A549 (cell line): ENCODE measurements at regions not wholly inside any gene's neighbourhood (a gene's known extent, or its start where the extent isn't known, plus 50 kb on each side); places are given as distances from the start of the nearest gene placed in this dataset.

Experiments used
- BHLHE40 ChIP-seq: IDR thresholded peaks from 2 replicates; pipeline ENCODE4 v1.6.1; 2012; ENCODE audit warnings: low read depth, low read length, inconsistent platforms
- EHF ChIP-seq: fragments of 250-450 bp; sonication (Bioruptor Pico); IDR thresholded peaks from 2 replicates; pipeline ENCODE4 v1.5.0; 2020; ENCODE audit warnings: mild to moderate bottlenecking
- EP300 ChIP-seq, 2 experiments: fragments of >200 bp; sonication (Bioruptor Twin); formaldehyde crosslinking; IDR thresholded peaks; 2 replicates in 1 of 2; 3 replicates in 1 of 2; pipeline ENCODE4 v1.6.1; 2016 to 2017
- HMGXB4 ChIP-seq: fragments of 250-450 bp; sonication (Bioruptor Pico); IDR thresholded peaks from 2 replicates; pipeline ENCODE4 v1.5.0; 2021; ENCODE audit warnings: mild to moderate bottlenecking, moderate library complexity, borderline replicate concordance
- HOXA7 ChIP-seq: fragments of 250-450 bp; sonication (Bioruptor Pico); IDR thresholded peaks from 2 replicates; pipeline ENCODE4 v1.5.0; 2020; ENCODE audit warnings: mild to moderate bottlenecking, moderate library complexity
- JUN ChIP-seq, 2 experiments: fragments of >200 bp; sonication (Bioruptor Twin); formaldehyde crosslinking; IDR thresholded peaks; 2 replicates in 1 of 2; 3 replicates in 1 of 2; pipeline ENCODE4 v1.6.1; 2016 to 2017
- NFE2L2 ChIP-seq: fragments of 150-350 bp; conservative IDR thresholded peaks from 2 replicates; pipeline ENCODE4 v1.6.1; 2014; ENCODE audit warnings: low read length
- NPAS2 ChIP-seq: fragments of 250-450 bp; sonication (Bioruptor Pico); IDR thresholded peaks from 2 replicates; pipeline ENCODE4 v1.8.0; 2022; ENCODE audit warnings: mild to moderate bottlenecking, moderate library complexity, borderline replicate concordance
- POLR2A ChIP-seq: IDR thresholded peaks from 2 replicates; pipeline ENCODE4 v1.6.1; 2012; ENCODE audit warnings: mild to moderate bottlenecking, low read length
- TF ChIP-seq, protein P1 (sequence below): fragments of >200 bp; sonication (Bioruptor Twin); formaldehyde crosslinking; IDR thresholded peaks from 3 replicates; pipeline ENCODE4 v1.5.1; 2016
- TF ChIP-seq, protein P2 (sequence below): IDR thresholded peaks from 2 replicates; pipeline ENCODE4 v1.6.1; 2012
- TF ChIP-seq, protein P3 (sequence below): fragments of 200-600 bp; sonication (generic); IDR thresholded peaks from 2 replicates; pipeline ENCODE4 v1.6.1; 2016; ENCODE audit warnings: antibody characterized with exemption, mild to moderate bottlenecking, moderate library complexity

DNA sequence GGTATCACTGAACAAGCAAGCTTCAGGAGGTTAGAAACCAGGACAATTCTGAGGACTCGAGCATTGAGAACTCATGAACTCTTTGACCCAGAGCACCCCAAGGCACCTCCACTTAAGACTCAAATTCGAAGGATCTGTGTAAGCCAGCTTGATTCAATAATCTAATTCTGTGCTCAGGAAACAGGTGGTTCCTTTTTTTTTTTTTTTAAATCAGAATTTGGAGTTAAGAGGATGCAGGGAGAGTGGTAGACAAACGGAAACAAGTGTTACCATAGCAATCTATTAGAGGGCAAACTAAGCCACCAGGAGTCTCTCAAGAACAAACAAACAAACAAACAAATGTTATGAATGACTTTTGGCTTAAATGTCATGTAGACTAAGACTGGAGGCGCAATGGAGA, 53.8 kb upstream of the DPH5 start:
- TF ChIP-seq, protein P1, sequence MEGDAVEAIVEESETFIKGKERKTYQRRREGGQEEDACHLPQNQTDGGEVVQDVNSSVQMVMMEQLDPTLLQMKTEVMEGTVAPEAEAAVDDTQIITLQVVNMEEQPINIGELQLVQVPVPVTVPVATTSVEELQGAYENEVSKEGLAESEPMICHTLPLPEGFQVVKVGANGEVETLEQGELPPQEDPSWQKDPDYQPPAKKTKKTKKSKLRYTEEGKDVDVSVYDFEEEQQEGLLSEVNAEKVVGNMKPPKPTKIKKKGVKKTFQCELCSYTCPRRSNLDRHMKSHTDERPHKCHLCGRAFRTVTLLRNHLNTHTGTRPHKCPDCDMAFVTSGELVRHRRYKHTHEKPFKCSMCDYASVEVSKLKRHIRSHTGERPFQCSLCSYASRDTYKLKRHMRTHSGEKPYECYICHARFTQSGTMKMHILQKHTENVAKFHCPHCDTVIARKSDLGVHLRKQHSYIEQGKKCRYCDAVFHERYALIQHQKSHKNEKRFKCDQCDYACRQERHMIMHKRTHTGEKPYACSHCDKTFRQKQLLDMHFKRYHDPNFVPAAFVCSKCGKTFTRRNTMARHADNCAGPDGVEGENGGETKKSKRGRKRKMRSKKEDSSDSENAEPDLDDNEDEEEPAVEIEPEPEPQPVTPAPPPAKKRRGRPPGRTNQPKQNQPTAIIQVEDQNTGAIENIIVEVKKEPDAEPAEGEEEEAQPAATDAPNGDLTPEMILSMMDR, result no peak
- TF ChIP-seq EP300 (IDR thresholded peaks at IDR 0.05) (no peak), HMGXB4 (no peak), BHLHE40 (no peak), EHF (CRISPR knock-in tag) (no peak), HOXA7 (CRISPR knock-in tag) (no peak), POLR2A (no peak), NFE2L2 (no peak), JUN (IDR thresholded peaks at IDR 0.05) (no peak), NPAS2 (no peak)
- TF ChIP-seq, protein P2, sequence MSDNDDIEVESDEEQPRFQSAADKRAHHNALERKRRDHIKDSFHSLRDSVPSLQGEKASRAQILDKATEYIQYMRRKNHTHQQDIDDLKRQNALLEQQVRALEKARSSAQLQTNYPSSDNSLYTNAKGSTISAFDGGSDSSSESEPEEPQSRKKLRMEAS, result no peak
- TF ChIP-seq, protein P3, sequence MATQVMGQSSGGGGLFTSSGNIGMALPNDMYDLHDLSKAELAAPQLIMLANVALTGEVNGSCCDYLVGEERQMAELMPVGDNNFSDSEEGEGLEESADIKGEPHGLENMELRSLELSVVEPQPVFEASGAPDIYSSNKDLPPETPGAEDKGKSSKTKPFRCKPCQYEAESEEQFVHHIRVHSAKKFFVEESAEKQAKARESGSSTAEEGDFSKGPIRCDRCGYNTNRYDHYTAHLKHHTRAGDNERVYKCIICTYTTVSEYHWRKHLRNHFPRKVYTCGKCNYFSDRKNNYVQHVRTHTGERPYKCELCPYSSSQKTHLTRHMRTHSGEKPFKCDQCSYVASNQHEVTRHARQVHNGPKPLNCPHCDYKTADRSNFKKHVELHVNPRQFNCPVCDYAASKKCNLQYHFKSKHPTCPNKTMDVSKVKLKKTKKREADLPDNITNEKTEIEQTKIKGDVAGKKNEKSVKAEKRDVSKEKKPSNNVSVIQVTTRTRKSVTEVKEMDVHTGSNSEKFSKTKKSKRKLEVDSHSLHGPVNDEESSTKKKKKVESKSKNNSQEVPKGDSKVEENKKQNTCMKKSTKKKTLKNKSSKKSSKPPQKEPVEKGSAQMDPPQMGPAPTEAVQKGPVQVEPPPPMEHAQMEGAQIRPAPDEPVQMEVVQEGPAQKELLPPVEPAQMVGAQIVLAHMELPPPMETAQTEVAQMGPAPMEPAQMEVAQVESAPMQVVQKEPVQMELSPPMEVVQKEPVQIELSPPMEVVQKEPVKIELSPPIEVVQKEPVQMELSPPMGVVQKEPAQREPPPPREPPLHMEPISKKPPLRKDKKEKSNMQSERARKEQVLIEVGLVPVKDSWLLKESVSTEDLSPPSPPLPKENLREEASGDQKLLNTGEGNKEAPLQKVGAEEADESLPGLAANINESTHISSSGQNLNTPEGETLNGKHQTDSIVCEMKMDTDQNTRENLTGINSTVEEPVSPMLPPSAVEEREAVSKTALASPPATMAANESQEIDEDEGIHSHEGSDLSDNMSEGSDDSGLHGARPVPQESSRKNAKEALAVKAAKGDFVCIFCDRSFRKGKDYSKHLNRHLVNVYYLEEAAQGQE, result no peak
